Ishikawa (cell line): ENCODE measurements at regions not wholly inside any gene's neighbourhood (a gene's known extent, or its start where the extent isn't known, plus 50 kb on each side); places are given as distances from the start of the nearest gene placed in this dataset.

Experiments
- CEBPB ChIP-seq: IDR thresholded peaks from 2 replicates; pipeline ENCODE4 v1.6.1; 2012
- CREB1 ChIP-seq: IDR thresholded peaks from 2 replicates; pipeline ENCODE4 v1.6.1; 2012; ENCODE audit warnings: low read depth
- EGR1 ChIP-seq: IDR thresholded peaks from 2 replicates; pipeline ENCODE4 v1.6.1; 2012
- EP300 ChIP-seq: IDR thresholded peaks from 2 replicates; pipeline ENCODE4 v1.6.1; 2012; ENCODE audit warnings: borderline replicate concordance
- FOXM1 ChIP-seq: IDR thresholded peaks from 2 replicates; pipeline ENCODE4 v1.6.1; 2012; ENCODE audit warnings: low read depth, borderline replicate concordance
- NFIC ChIP-seq: IDR thresholded peaks from 2 replicates; pipeline ENCODE4 v1.6.1; 2012
- RAD21 ChIP-seq: IDR thresholded peaks from 2 replicates; pipeline ENCODE4 v1.6.1; 2012; ENCODE audit warnings: low read depth
- REST ChIP-seq: IDR thresholded peaks from 2 replicates; pipeline ENCODE4 v1.6.1; 2012; ENCODE audit warnings: low read depth, mild to moderate bottlenecking
- TAF1 ChIP-seq: IDR thresholded peaks from 2 replicates; pipeline ENCODE4 v1.6.1; 2012; ENCODE audit warnings: low read depth, mild to moderate bottlenecking
- TCF12 ChIP-seq: IDR thresholded peaks from 2 replicates; pipeline ENCODE4 v1.6.1; 2012; ENCODE audit warnings: low read depth
- TEAD4 ChIP-seq: IDR thresholded peaks from 2 replicates; pipeline ENCODE4 v1.6.1; 2012
- YY1 ChIP-seq: IDR thresholded peaks from 2 replicates; pipeline ENCODE4 v1.6.1; 2012; ENCODE audit warnings: low read depth
- ZBTB7A ChIP-seq: IDR thresholded peaks from 2 replicates; pipeline ENCODE4 v1.6.1; 2012; ENCODE audit warnings: low read depth
- TF ChIP-seq, protein P1 (sequence below): IDR thresholded peaks from 2 replicates; pipeline ENCODE4 v1.6.1; 2012
- TF ChIP-seq, protein P2 (sequence below): IDR thresholded peaks from 2 replicates; pipeline ENCODE4 v1.6.1; 2012

- no peak for TF ChIP-seq TEAD4
- TF ChIP-seq, protein P1, sequence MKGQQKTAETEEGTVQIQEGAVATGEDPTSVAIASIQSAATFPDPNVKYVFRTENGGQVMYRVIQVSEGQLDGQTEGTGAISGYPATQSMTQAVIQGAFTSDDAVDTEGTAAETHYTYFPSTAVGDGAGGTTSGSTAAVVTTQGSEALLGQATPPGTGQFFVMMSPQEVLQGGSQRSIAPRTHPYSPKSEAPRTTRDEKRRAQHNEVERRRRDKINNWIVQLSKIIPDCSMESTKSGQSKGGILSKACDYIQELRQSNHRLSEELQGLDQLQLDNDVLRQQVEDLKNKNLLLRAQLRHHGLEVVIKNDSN: no peak
- no peak for TF ChIP-seq RAD21
- no peak for TF ChIP-seq EGR1
- TF ChIP-seq REST: no peak
- TF ChIP-seq TCF12: no peak
Observed at GRCh38 chr4:72858328-72858727, 211.2 kb downstream of the COX18 start.

DNA sequence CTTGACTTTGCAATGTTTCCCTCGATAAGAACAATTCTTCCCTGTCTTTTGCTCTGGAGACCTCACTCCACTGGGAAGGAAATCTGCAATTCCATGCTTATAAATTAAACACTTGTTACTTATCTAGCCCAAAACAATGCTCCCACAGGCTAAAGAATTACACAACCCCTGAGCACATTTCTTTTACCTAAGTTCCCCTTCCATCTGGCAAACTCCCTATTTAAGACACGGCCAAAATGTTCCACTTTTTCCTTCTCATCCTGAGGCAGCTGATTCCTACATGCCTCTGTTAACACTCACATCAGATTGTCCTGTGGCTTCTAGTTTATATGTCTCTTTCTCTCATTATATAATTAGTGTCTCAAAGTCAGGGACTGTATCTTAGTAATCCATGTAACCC, 211.7 kb downstream of the COX18 start:
- no peak for TF ChIP-seq CREB1
- no peak for TF ChIP-seq YY1
- TF ChIP-seq NFIC: no peak
- TF ChIP-seq, protein P2, sequence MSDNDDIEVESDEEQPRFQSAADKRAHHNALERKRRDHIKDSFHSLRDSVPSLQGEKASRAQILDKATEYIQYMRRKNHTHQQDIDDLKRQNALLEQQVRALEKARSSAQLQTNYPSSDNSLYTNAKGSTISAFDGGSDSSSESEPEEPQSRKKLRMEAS: no peak

DNA sequence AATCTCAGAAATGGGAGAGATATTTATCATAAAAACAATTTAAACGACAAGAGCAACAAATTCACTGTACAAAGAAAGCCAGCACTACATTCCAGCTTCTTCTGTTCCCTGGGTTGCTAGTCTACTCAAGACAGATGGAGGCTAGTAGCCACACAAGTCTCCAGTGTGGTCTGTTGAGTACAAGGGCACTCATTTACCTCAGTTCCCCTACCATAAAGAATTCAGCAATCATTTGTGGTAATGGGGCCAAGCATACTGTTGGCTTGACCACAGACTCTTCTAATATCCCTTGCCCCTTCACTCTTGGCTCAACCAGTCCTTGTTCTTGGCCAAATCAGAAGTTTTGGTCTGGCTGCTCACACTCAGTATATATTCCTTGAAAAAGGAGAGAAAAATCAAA, 212.3 kb downstream of the COX18 start:
- TF ChIP-seq EGR1: no peak
- no peak for TF ChIP-seq FOXM1
- TF ChIP-seq RAD21: no peak
- TF ChIP-seq, protein P2: no peak
- TF ChIP-seq NFIC: no peak
- no peak for TF ChIP-seq ZBTB7A
- no peak for TF ChIP-seq TAF1
- TF ChIP-seq TEAD4: no peak
- TF ChIP-seq, protein P1: no peak
- TF ChIP-seq REST: no peak
- no peak for TF ChIP-seq CREB1
- no peak for TF ChIP-seq CEBPB
- TF ChIP-seq YY1: no peak
- no peak for TF ChIP-seq EP300

GRCh38 chr4:72846280-72847111, 223.0 kb downstream of the COX18 start:
- TF ChIP-seq, protein P1: no peak
- TF ChIP-seq RAD21: no peak

DNA sequence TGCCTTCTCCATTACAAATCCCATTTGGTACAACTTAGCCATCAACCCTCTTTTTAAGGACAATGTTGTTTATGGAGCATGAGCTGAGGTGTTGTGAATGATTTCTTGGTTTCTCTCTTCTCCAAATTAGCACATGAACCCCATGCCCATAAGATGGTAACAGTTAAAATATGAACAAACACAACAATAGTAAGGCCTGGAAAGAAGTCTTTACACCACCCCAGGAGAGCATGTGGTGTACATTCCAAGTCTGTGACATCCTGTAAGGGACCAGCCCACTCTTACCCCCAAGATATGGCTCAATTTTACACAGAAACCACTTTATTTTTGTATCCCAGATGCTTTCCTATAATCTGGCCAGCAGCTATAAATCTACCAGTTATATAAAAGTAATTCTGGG, 226.1 kb downstream of the COX18 start:
- TF ChIP-seq TEAD4 (no peak), ZBTB7A (no peak), CREB1 (no peak), CEBPB (no peak), EGR1 (no peak)

DNA sequence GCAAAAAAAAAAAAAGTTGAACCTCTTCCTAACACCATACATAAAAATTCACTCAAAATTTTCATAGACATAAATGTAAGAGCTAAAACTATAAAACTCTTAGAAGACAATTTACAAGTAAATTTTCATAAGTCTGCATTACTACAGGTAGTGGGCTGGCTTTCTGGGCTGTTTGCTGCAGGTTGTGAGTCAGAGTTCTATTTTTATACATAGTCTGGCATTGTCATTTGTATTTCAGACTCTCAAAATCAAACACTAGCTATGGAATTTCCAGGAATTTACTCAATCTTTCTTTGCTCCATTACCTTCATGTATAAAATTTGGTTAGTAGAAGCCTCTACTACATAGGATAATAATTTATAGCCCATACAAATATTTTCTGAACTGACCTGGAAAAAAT, 227.2 kb downstream of the COX18 start:
- TF ChIP-seq CEBPB: no peak
- TF ChIP-seq TEAD4: no peak
- no peak for TF ChIP-seq REST
